Fibroblast of the aortic adventitia (primary cell): ENCODE measurements at regions not wholly inside any gene's neighbourhood (a gene's known extent, or its start where the extent isn't known, plus 50 kb on each side); places are given as distances from the start of the nearest gene placed in this dataset.
"Not testable (repeated sequence)": the region's sequence is repeated elsewhere in the genome, so short reads cannot be mapped to it uniquely, and the experiment has no call there.

ENCODE experiments used
- DNase-seq: peaks from one replicate; pipeline ENCODE4 v3.0.0-alpha.2; 2010; ENCODE audit warnings: low read depth
- H3K4me3 ChIP-seq: 2 replicates; pipeline ENCODE4 v1.5.1; 2011; ENCODE audit warnings: low read depth, mild to moderate bottlenecking, control low read depth, low read length, moderate library complexity
- CTCF ChIP-seq: IDR thresholded peaks from 2 replicates; pipeline ENCODE4 v1.5.1; 2011; ENCODE audit warnings: mild to moderate bottlenecking, low read length, control low read depth, inconsistent platforms; ENCODE audit not compliant: insufficient read depth

- DNase-seq, result no peak
- no peak overlapping the region for H3K4me3 ChIP-seq
- TF ChIP-seq CTCF, result no peak
Observed at GRCh38 chr18:46215902-46216723, 111.9 kb downstream of the HAUS1 start.

- H3K4me3 ChIP-seq, result no peak overlapping the region
- TF ChIP-seq CTCF, result no peak
- DNase-seq, result peak; percentile 49
Observed at GRCh38 chr18:46220116-46220515, 115.9 kb downstream of the HAUS1 start.

GRCh38 chr18:46222093-46222492, 117.9 kb downstream of the HAUS1 start:
- no peak for DNase-seq
- no peak for TF ChIP-seq CTCF
- no peak overlapping the region for H3K4me3 ChIP-seq

DNA sequence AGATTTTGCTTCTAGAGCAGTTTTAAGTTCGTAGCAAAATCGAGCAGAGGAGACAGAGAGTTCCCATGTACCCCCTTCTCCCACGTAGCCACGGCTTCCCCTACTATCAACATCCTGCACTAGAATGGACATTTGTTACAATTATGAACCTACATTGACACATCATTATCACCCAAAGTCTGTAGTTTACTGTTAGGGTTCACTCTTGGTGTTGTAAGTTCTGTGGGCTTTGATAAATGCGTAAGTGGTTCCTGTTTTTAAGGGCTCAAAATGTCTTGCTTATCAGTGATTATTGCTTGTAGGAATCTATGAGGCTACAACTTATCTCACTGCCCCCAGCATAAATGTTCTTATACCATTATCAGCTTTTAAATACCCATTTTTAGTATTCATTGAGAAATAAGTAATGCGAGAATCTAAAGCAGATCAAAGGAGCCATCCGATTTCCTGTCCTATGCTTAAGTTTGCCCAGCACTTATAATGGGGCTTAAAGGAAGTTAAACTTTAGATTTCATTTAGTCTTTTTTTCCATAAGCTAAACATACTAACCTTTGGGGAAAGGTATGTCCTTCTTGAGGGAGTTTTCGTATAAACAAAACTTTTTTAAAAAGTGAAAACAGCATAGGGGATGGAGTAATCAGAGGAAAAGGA, 118.7 kb downstream of the HAUS1 start:
- no peak overlapping the region for H3K4me3 ChIP-seq
- TF ChIP-seq CTCF, result no peak
- no peak for DNase-seq

- peak; percentile 7 for DNase-seq
- TF ChIP-seq CTCF, result no peak
Observed at GRCh38 chr18:46224181-46224775, 120.1 kb downstream of the HAUS1 start.

GRCh38 chr18:46226461-46226860, 122.3 kb downstream of the HAUS1 start:
- no peak overlapping the region for H3K4me3 ChIP-seq
- DNase-seq, result peak; percentile 41
- no peak for TF ChIP-seq CTCF

More at GRCh38 chr18:46224181-46224775, 120.1 kb downstream of the HAUS1 start:
- H3K4me3 ChIP-seq, result no peak overlapping the region

DNA sequence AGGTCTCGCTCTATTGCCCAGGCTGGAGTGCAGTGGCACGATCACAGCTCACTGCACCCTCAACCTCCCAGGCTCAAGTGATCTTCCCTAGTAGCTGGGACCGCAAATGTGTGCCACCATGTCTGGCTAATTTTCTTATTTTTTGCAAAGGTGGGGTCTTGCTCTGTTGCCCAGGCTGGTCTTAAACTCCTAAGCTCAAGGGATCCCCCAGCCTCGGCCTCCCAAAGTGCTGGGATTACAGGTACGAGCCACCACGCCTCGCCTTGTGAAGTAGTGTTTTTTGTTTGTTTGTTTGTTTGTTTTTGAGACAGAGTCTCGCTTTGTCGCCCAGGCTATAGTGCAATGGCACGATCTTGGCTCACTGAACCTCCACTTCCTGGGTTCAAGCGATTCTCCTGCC, 125.5 kb downstream of the HAUS1 start:
- H3K4me3 ChIP-seq, DNase-seq: not testable (repeated sequence)
